Karpas-422 (cell line): ENCODE measurements at regions not wholly inside any gene's neighbourhood (a gene's known extent, or its start where the extent isn't known, plus 50 kb on each side); places are given as distances from the start of the nearest gene placed in this dataset.

Experiments used
- DNase-seq: peaks from one replicate; pipeline ENCODE4 v3.0.0-alpha.2; 2015
- H2AFZ ChIP-seq: fragments of 200-600 bp; sonication (generic); 2 replicates; pipeline ENCODE4 v1.6.1; 2014; ENCODE audit warnings: antibody characterized with exemption, low read length, mixed read lengths
- H3K27ac ChIP-seq: fragments of 200-600 bp; sonication (generic); 2 replicates; pipeline ENCODE4 v1.5.1; 2014; ENCODE audit warnings: mild to moderate bottlenecking, low read length, moderate library complexity
- H3K27me3 ChIP-seq: fragments of 200-600 bp; sonication (generic); 2 replicates; pipeline ENCODE4 v1.6.1; 2014; ENCODE audit warnings: low read length, mixed read lengths
- H3K36me3 ChIP-seq: fragments of 200-600 bp; sonication (generic); 2 replicates; pipeline ENCODE4 v1.6.1; 2014; ENCODE audit warnings: low read length, mixed read lengths; ENCODE audit not compliant: insufficient read depth
- H3K4me1 ChIP-seq: fragments of 200-600 bp; sonication (generic); 2 replicates; pipeline ENCODE4 v1.6.1; 2014; ENCODE audit warnings: mild to moderate bottlenecking, low read length, mixed read lengths
- H3K4me2 ChIP-seq: fragments of 200-600 bp; sonication (generic); 2 replicates; pipeline ENCODE4 v1.6.1; 2014; ENCODE audit warnings: low read length, low read depth, mild to moderate bottlenecking; ENCODE audit not compliant: poor library complexity, severe bottlenecking
- H3K4me3 ChIP-seq: fragments of 200-600 bp; sonication (generic); 2 replicates; pipeline ENCODE4 v1.5.1; 2014; ENCODE audit warnings: mild to moderate bottlenecking, antibody characterized with exemption, low read length, mixed read lengths
- H3K79me2 ChIP-seq: fragments of 200-600 bp; sonication (generic); 2 replicates; pipeline ENCODE4 v1.6.1; 2014; ENCODE audit warnings: mild to moderate bottlenecking, low read length, mixed read lengths
- H3K9ac ChIP-seq: fragments of 200-600 bp; sonication (generic); 2 replicates; pipeline ENCODE4 v1.6.0; 2014; ENCODE audit warnings: low read length
- H3K9me2 ChIP-seq: fragments of 200-600 bp; sonication (generic), shearing (Covaris generic); replicated peaks from 2 replicates; pipeline ENCODE4 v1.6.0; 2014; ENCODE audit warnings: mild to moderate bottlenecking, low read length, moderate library complexity; ENCODE audit not compliant: insufficient read depth
- H3K9me3 ChIP-seq: fragments of 300-700, 200-600 bp; sonication (generic); 2 replicates; pipeline ENCODE4 v1.6.1; 2014; ENCODE audit warnings: low read length, mixed read lengths
- H4K20me1 ChIP-seq: fragments of 200-600 bp; sonication (generic); 2 replicates; pipeline ENCODE4 v1.6.1; 2014; ENCODE audit warnings: mild to moderate bottlenecking, antibody characterized with exemption, low read length, low read depth; ENCODE audit not compliant: insufficient read depth

GRCh38 chr2:15769235-15769634 is 171.1 kb upstream of the MYCN start:
- H3K79me2 ChIP-seq = no peaks in the 10 kb centered on the region
- no peaks in the 10 kb centered on the region for H3K9me3 ChIP-seq
- no peaks in the 10 kb centered on the region for H4K20me1 ChIP-seq
- no peaks in the 10 kb centered on the region for H3K4me1 ChIP-seq
- H3K4me3 ChIP-seq = no peak overlapping the region
- H3K27me3 ChIP-seq = no peaks in the 10 kb centered on the region
- DNase-seq = no peak
- H3K36me3 ChIP-seq = no peaks in the 10 kb centered on the region
- no peaks in the 10 kb centered on the region for H3K9me2 ChIP-seq
- no peak overlapping the region for H3K27ac ChIP-seq
- H3K9ac ChIP-seq = no peak overlapping the region
- no peak overlapping the region for H3K4me2 ChIP-seq
- H2AFZ ChIP-seq = no peak overlapping the region

- Histone ChIP-seq H3K79me2 (no peaks in the 10 kb centered on the region), H2AFZ (no peak overlapping the region), H3K4me3 (no peak overlapping the region), H3K27me3 (no peaks in the 10 kb centered on the region), H3K9me3 (no peaks in the 10 kb centered on the region), H4K20me1 (no peaks in the 10 kb centered on the region), H3K27ac (no peak overlapping the region), H3K4me1 (no peaks in the 10 kb centered on the region), H3K9ac (no peak overlapping the region), H3K4me2 (no peak overlapping the region), H3K9me2 (no peaks in the 10 kb centered on the region), H3K36me3 (no peaks in the 10 kb centered on the region)
- DNase-seq = no peak
Measured at GRCh38 chr2:15769676-15770547, 170.4 kb upstream of the MYCN start.

GRCh38 chr2:15770606-15771005 is 169.7 kb upstream of the MYCN start:
- no peaks in the 10 kb centered on the region for H3K36me3 ChIP-seq
- no peaks in the 10 kb centered on the region for H3K27me3 ChIP-seq
- H3K9ac ChIP-seq = no peak overlapping the region
- no peak overlapping the region for H3K4me3 ChIP-seq
- no peaks in the 10 kb centered on the region for H3K4me1 ChIP-seq
- H3K9me3 ChIP-seq = no peaks in the 10 kb centered on the region
- DNase-seq = no peak
- H3K9me2 ChIP-seq = no peaks in the 10 kb centered on the region
- H3K79me2 ChIP-seq = no peaks in the 10 kb centered on the region
- H3K27ac ChIP-seq = no peak overlapping the region
- no peaks in the 10 kb centered on the region for H4K20me1 ChIP-seq
- H2AFZ ChIP-seq = no peak overlapping the region
- H3K4me2 ChIP-seq = no peak overlapping the region

GRCh38 chr2:15771124-15771523 is 169.2 kb upstream of the MYCN start:
- DNase-seq = no peak
- H3K79me2 ChIP-seq = no peaks in the 10 kb centered on the region
- no peak overlapping the region for H2AFZ ChIP-seq
- H3K9ac ChIP-seq = no peak overlapping the region
- H3K27me3 ChIP-seq = no peaks in the 10 kb centered on the region
- H3K36me3 ChIP-seq = no peaks in the 10 kb centered on the region
- H3K4me1 ChIP-seq = no peaks in the 10 kb centered on the region
- H3K4me3 ChIP-seq = no peak overlapping the region
- no peak overlapping the region for H3K4me2 ChIP-seq
- H3K9me2 ChIP-seq = no peaks in the 10 kb centered on the region
- no peaks in the 10 kb centered on the region for H4K20me1 ChIP-seq
- H3K27ac ChIP-seq = no peak overlapping the region
- H3K9me3 ChIP-seq = no peaks in the 10 kb centered on the region

- DNase-seq = no peak
- no peak overlapping the region for H3K27ac ChIP-seq
- H3K4me1 ChIP-seq = no peaks in the 10 kb centered on the region
- no peak overlapping the region for H3K9ac ChIP-seq
- H3K9me3 ChIP-seq = no peaks in the 10 kb centered on the region
- no peak overlapping the region for H2AFZ ChIP-seq
- no peaks in the 10 kb centered on the region for H3K79me2 ChIP-seq
- no peaks in the 10 kb centered on the region for H3K9me2 ChIP-seq
- no peak overlapping the region for H3K4me3 ChIP-seq
- no peaks in the 10 kb centered on the region for H3K27me3 ChIP-seq
- H4K20me1 ChIP-seq = no peaks in the 10 kb centered on the region
- no peaks in the 10 kb centered on the region for H3K36me3 ChIP-seq
- H3K4me2 ChIP-seq = no peak overlapping the region
Measured at GRCh38 chr2:15772086-15772595, 168.2 kb upstream of the MYCN start.

GRCh38 chr2:15772681-15773080 is 167.7 kb upstream of the MYCN start:
- Histone ChIP-seq H3K36me3 (no peaks in the 10 kb centered on the region), H4K20me1 (no peaks in the 10 kb centered on the region), H3K27ac (no peak overlapping the region), H3K4me1 (no peaks in the 10 kb centered on the region), H3K9ac (no peak overlapping the region), H3K9me3 (no peaks in the 10 kb centered on the region), H2AFZ (no peak overlapping the region), H3K9me2 (no peaks in the 10 kb centered on the region), H3K4me2 (no peak overlapping the region), H3K4me3 (no peak overlapping the region), H3K79me2 (no peaks in the 10 kb centered on the region), H3K27me3 (no peaks in the 10 kb centered on the region)
- DNase-seq = no peak

- Histone ChIP-seq H3K36me3 (no peaks in the 10 kb centered on the region), H2AFZ (no peak overlapping the region), H3K4me2 (no peak overlapping the region), H3K9me2 (no peaks in the 10 kb centered on the region), H3K27me3 (no peaks in the 10 kb centered on the region), H3K27ac (no peak overlapping the region), H3K4me3 (no peak overlapping the region), H3K9ac (no peak overlapping the region), H3K79me2 (no peaks in the 10 kb centered on the region), H3K9me3 (no peaks in the 10 kb centered on the region), H3K4me1 (no peaks in the 10 kb centered on the region), H4K20me1 (no peaks in the 10 kb centered on the region)
- DNase-seq = no peak
Measured at GRCh38 chr2:15773204-15773603, 167.1 kb upstream of the MYCN start.

GRCh38 chr2:15773846-15774245 is 166.5 kb upstream of the MYCN start:
- H3K4me2 ChIP-seq = no peak overlapping the region
- no peaks in the 10 kb centered on the region for H3K79me2 ChIP-seq
- H3K4me3 ChIP-seq = no peak overlapping the region
- H3K4me1 ChIP-seq = no peaks in the 10 kb centered on the region
- H3K36me3 ChIP-seq = no peaks in the 10 kb centered on the region
- no peaks in the 10 kb centered on the region for H3K9me3 ChIP-seq
- no peaks in the 10 kb centered on the region for H3K9me2 ChIP-seq
- DNase-seq = no peak
- no peak overlapping the region for H3K9ac ChIP-seq
- H3K27ac ChIP-seq = no peak overlapping the region
- H2AFZ ChIP-seq = no peak overlapping the region
- H4K20me1 ChIP-seq = no peaks in the 10 kb centered on the region
- H3K27me3 ChIP-seq = no peaks in the 10 kb centered on the region
